Fibroblast of the aortic adventitia (primary cell): ENCODE measurements at regions not wholly inside any gene's neighbourhood (a gene's known extent, or its start where the extent isn't known, plus 50 kb on each side); places are given as distances from the start of the nearest gene placed in this dataset.
"Not testable (repeated sequence)": the region's sequence is repeated elsewhere in the genome, so short reads cannot be mapped to it uniquely, and the experiment has no call there.

ENCODE experiments used
- DNase-seq: peaks from one replicate; pipeline ENCODE4 v3.0.0-alpha.2; 2010; ENCODE audit warnings: low read depth
- H3K4me3 ChIP-seq: 2 replicates; pipeline ENCODE4 v1.5.1; 2011; ENCODE audit warnings: low read depth, mild to moderate bottlenecking, control low read depth, low read length, moderate library complexity

GRCh38 chr9:66152406-66152805, 415.5 kb downstream of the FOXD4L4 start:
- not testable (repeated sequence) for DNase-seq, H3K4me3 ChIP-seq

GRCh38 chr9:66153021-66153725, 416.2 kb downstream of the FOXD4L4 start:
- DNase-seq: not testable (repeated sequence)

DNA sequence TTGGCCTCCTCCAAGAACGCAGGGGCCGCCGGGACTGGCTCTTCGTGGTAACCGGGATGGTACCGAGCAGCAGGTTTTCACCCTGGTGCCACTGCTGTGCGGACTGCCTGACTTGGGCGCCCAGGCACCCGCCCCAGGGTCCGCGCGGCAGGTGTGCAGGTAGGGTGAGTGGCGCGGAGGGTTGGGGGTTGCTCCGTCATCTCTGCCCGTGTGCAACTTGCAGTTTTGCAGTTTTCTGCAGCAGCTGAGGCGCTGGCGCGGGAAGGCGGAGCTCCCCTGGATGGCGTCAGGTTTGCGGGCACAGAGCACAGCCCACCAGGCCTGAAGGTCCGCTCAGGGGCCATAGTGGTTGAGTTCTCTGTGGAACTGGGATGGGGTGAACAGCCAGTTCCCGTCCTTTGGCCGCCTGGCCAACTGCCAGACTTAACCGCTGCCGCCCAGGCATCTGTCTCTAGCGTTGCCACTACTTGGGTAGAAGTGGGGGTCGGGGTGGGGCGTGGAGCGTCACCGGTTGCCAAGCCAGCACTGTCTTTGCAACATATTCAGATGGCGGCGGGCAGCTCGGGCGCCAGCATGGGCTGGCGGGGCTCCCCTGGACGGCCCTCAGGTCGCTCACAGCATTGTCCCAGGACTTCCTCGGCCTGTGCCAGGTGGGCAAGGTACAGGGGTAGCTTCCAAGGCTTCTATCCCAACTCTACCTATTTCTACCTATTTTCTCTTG, 417.2 kb downstream of the FOXD4L4 start:
- H3K4me3 ChIP-seq, DNase-seq: not testable (repeated sequence)

More at GRCh38 chr9:66153021-66153725, 416.2 kb downstream of the FOXD4L4 start:
- not testable (repeated sequence) for H3K4me3 ChIP-seq

GRCh38 chr9:66182316-66182715, 445.4 kb downstream of the FOXD4L4 start:
- H3K4me3 ChIP-seq: not testable (repeated sequence)

GRCh38 chr9:66183648-66184047, 446.7 kb downstream of the FOXD4L4 start:
- DNase-seq, H3K4me3 ChIP-seq: not testable (repeated sequence)

More at GRCh38 chr9:66182316-66182715, 445.4 kb downstream of the FOXD4L4 start:
- not testable (repeated sequence) for DNase-seq

DNA sequence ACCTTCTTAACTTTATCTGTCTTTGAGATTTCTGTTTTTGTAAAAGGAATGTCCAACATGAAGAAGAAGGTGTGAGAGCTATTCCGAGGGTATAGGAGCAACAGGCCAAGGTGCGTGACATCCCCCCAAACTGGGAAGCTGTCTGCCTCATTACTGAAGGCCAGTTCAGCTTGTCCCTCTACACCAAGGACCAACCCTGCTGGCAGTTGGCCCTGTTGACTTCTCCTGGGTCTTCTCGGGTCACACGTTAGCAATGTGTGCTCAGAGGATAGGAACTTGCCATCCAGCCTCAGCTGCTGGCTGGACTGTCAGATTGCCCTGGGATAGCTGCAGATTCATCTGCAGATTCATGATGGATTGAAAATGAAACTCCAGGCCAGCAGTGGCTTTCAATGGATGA, 460.3 kb downstream of the FOXD4L4 start:
- not testable (repeated sequence) for H3K4me3 ChIP-seq, DNase-seq

- DNase-seq, H3K4me3 ChIP-seq: not testable (repeated sequence)
Observed at GRCh38 chr9:66198421-66198820, 461.5 kb downstream of the FOXD4L4 start.

DNA sequence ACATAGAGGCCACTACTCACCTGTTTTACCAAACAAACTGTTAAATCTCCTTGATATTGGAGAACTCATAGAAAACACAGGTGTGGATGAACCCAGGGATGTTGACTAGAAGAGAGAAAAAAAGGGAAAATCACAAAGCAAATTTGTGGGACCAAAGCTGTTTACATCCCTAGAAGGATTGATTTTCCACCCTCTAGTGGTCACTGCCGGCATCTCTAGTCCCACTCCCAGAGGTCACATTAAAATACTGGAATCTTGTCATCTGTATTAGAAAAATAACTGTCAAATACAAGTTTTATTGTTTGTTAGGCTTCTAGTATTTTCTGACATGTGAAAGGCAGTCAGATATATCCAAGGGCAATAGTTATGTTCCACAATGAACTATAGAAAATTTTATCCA, 469.7 kb downstream of the FOXD4L4 start:
- DNase-seq, H3K4me3 ChIP-seq: not testable (repeated sequence)

GRCh38 chr9:66207914-66208313, 471.0 kb downstream of the FOXD4L4 start:
- not testable (repeated sequence) for DNase-seq

DNA sequence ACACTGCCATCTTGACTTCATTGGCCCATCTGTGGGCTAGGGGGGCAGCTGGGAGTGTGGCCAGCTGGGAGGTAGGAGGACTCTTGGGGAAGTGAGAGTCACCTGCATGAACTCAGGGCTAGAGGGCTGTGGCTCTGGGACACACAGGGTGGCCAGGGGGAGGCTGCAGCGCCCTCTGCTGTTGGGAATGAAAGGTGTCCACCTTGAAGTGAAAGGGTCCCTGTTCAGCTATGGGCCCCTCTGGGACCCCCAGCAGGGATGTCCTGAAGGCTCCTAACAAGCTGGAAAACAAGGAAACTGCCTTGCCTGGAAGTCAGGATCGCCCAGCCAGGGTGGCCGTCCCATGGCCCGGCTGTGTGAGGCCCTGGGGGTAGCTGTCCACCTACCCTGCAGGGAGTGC, 507.8 kb downstream of the FOXD4L4 start:
- DNase-seq, H3K4me3 ChIP-seq: not testable (repeated sequence)

More at GRCh38 chr9:66207914-66208313, 471.0 kb downstream of the FOXD4L4 start:
- H3K4me3 ChIP-seq: not testable (repeated sequence)

DNA sequence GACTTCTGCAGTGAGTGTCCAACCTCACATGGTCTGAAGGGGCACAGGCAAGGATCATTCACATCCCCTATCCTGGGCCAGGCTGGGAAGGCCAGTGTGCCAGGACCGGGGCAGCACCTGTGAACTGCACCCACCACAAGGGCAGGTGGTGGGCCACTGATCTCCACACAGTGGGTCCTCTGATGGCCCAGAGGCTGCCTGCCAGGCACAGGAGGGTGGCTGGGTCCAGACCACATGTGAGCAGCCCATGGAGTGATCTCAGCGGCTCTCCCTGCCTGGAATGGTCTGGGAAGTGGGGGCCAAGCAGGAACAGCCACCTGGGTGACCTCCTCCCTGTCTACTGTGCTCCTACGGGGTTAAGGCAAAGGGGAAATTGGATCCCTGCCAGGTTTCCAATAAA, 508.5 kb downstream of the FOXD4L4 start:
- DNase-seq: not testable (repeated sequence)

GRCh38 chr9:66257581-66257980, 520.6 kb downstream of the FOXD4L4 start:
- H3K4me3 ChIP-seq: not testable (repeated sequence)

More for the DNA sequence above, 508.5 kb downstream of the FOXD4L4 start:
- not testable (repeated sequence) for H3K4me3 ChIP-seq

DNA sequence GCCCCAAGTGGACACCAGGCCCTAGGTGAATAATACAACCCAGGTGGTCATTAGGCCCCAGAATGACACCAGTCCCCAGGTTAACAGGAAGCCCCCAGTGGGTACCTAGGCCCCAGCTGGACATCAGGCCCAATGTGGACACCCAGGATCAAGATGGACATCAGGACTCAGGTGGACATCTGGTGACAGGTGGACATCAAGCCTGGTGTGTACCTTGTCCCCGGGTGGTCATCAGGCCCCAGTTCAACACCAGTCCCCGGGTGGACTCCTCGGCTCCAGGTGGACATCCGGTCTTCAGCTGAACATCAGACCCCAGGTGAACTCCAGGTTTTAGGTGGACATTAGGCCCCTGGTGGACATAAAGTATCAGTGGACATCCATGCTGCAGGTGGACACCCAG, 524.6 kb downstream of the FOXD4L4 start:
- H3K4me3 ChIP-seq, DNase-seq: not testable (repeated sequence)

More at GRCh38 chr9:66257581-66257980, 520.6 kb downstream of the FOXD4L4 start:
- DNase-seq: not testable (repeated sequence)

DNA sequence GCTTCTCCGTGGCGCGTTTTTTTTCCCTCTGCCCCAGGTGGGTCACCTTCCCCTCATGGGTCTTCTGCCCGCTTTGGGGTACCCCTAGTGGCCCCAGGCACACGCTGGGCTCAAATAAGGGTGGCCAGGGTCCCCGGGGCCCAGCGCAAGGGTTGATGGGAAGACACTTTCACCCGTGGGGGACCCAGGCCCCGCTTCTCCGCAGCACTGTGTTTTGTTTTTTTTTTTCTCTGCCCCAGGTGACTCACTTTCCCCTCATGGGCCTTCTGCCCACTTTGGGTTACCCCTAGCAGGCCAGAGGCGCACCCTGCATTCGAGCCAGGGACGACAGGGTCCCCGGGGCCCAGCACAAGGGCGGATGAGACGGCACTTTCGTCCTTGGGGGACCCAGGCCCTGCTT, 526.7 kb downstream of the FOXD4L4 start:
- not testable (repeated sequence) for H3K4me3 ChIP-seq, DNase-seq

GRCh38 chr9:66264786-66265185, 527.8 kb downstream of the FOXD4L4 start:
- H3K4me3 ChIP-seq: not testable (repeated sequence)

DNA sequence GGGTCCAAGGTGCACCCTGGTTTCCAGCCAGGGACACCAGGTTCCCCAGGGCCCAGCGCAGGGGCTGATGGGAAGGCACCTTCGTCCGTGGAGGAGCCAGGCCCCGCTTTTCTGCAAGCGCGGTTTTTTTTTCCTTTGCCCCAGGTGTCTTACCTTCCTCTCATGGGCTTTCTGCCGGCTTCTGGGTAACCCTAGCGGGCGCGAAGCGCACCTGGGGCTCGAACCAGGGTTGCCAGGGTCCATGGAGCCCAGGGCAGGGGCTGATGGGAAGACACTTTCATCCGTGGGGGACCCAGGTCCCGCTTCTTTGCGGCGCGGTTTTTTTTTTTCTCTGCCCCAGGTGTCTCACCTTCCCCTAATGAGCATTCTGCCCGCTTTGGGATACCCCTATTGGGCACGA, 529.3 kb downstream of the FOXD4L4 start:
- not testable (repeated sequence) for DNase-seq, H3K4me3 ChIP-seq

More at GRCh38 chr9:66264786-66265185, 527.8 kb downstream of the FOXD4L4 start:
- not testable (repeated sequence) for DNase-seq

DNA sequence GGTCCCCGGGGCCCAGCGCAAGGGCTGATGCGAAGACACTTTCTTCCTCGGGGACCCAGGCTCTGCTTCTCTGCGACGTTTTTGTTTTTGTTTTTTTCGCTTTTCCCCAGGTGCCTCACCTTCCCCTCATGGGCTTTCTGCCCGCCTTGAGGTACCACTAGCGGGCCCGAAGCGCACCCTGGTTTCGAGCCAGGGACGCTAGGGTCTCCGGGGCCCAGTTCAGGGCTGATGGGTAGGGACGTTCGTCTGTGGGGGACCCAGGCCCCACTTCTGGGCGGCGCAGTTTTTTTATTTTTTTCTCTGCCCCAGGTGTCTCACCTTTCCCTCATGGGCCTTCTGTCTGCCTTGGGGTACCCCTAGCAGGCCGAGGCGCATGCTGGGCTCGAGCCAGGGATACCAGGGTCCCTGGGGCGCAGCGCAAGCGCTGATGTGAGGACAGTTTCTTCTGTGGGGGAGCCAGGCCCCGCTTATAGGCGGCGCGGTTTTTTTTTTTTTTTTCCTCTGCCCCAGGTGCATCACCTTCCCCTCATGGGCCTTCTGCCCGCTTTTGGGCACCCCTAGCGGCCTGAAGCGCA, 530.0 kb downstream of the FOXD4L4 start:
- not testable (repeated sequence) for DNase-seq, H3K4me3 ChIP-seq

- H3K4me3 ChIP-seq, DNase-seq: not testable (repeated sequence)
Observed at GRCh38 chr9:66267684-66268083, 530.7 kb downstream of the FOXD4L4 start.

DNA sequence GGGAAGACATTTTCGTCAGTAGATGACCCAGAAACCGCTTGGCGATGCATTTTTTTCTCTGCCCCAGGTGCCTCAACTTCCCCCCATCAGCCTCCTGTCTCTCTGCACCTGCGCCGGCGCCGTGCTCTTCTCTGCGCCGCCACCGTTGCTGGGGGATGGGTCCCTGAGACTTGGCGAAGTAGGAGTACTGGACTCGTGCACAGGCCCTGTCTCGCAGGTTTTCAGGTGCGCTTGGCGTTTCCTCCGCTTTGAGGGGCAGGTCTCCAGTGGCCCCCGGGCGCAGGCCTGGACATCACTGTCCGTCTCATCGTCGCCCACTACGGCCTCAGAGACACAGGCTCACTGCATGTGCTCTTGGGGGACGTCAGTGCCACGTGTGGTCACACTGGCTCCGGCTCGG, 532.1 kb downstream of the FOXD4L4 start:
- not testable (repeated sequence) for DNase-seq, H3K4me3 ChIP-seq
